ENCODE measurements at regions not wholly inside any gene's neighbourhood (a gene's known extent, or its start where the extent isn't known, plus 50 kb on each side); places are given as distances from the start of the nearest gene placed in this dataset.
"Not testable (repeated sequence)": the region's sequence is repeated elsewhere in the genome, so short reads cannot be mapped to it uniquely, and the experiment has no call there.

DNA sequence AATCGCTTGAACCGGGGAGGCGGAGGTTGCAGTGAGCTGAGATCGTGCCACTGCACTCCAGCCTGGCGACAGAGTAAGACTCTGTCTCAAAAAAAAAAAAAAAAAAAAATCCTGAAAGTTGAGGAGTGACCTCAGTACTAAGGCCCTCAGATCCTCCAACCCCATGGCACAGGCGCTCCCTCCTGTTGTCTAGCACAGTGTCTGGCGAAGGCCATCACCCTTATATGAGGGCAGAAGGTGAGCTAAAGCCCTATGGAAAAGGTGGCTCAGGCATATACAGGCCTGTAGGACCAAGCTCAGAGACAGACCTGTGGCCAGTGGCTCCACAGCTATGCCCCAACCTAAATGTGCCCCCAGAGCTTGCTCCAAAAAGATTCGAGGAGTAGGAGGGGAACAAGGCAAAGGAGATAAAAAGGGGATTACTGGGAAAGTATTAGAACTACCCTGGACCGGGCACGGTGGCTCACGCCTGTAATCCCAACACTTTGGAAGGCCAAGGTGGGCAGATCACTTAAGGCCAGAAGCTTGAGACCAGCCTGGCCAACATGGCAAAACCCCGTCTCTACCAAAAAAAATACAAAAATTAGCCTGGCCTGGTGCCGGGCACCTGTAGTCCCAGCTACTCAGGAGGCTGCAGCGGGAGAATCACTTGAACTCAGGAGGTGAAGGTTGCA lies 92.4 kb downstream of the GLUL start:
- TF ChIP-seq, protein P1, sequence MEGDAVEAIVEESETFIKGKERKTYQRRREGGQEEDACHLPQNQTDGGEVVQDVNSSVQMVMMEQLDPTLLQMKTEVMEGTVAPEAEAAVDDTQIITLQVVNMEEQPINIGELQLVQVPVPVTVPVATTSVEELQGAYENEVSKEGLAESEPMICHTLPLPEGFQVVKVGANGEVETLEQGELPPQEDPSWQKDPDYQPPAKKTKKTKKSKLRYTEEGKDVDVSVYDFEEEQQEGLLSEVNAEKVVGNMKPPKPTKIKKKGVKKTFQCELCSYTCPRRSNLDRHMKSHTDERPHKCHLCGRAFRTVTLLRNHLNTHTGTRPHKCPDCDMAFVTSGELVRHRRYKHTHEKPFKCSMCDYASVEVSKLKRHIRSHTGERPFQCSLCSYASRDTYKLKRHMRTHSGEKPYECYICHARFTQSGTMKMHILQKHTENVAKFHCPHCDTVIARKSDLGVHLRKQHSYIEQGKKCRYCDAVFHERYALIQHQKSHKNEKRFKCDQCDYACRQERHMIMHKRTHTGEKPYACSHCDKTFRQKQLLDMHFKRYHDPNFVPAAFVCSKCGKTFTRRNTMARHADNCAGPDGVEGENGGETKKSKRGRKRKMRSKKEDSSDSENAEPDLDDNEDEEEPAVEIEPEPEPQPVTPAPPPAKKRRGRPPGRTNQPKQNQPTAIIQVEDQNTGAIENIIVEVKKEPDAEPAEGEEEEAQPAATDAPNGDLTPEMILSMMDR (IDR thresholded peaks at IDR 0.05), result not testable (repeated sequence)
- not testable (repeated sequence) for TF ChIP-seq POLR2A, POLR2AphosphoS5, EP300 (IDR thresholded peaks at IDR 0.05)
